NOMO-1 treated with dmso at 0.1 percent for 144 hours (cell line): ENCODE measurements at regions not wholly inside any gene's neighbourhood (a gene's known extent, or its start where the extent isn't known, plus 50 kb on each side); places are given as distances from the start of the nearest gene placed in this dataset.

Experiments used
- DNase-seq: peaks from one replicate; lab custom pipeline; 2025; ENCODE audit not compliant: unreplicated experiment; lab: John Stamatoyannopoulos, UW

DNA sequence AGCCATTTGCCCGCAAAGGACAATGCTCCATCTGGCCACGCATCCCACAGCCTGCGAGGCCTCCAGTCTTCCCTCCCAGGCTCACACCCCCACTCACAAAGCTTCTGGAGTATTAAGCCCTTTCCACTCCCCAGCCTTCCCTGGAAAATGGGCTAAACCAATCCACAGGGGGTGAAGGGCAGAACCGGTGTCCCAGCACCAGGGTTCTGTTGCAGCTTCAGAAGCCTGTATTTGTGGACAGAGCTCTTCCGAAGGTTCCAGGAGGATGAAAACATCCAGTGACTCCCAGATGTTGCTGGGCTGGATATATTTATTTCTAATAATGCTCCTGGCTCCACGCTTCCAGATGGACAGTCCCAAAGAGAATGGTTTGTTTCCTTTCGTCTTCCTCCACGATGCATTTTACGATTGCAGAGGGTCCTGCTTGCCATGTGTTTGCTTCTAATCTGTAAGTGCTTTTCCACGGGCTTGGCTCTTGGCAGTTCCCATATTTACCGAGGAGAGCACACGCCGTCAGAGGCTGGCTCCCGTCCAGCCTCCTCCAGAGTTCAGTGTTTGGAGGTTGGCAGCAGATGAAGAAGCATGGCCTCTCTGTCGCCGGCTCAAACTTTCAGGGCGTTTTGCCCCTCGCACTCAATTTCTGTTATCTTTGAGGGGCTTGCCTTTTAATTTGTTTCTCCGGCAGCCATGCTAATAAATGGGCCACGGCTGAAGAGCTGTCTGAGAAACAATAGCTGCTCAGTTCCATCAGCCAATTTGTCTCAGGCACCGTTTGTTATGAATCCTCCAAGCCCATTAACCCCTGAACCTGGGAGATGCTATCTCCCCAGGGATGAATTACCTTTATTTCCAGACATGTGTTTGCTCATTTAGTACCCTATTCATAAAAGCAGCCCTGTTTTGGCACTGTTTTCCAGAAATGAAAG, 367.9 kb upstream of the PROK2 start:
- no peak for DNase-seq

- DNase-seq: no peak
Observed at GRCh38 chr3:72151465-72152238, 366.7 kb upstream of the PROK2 start.

DNA sequence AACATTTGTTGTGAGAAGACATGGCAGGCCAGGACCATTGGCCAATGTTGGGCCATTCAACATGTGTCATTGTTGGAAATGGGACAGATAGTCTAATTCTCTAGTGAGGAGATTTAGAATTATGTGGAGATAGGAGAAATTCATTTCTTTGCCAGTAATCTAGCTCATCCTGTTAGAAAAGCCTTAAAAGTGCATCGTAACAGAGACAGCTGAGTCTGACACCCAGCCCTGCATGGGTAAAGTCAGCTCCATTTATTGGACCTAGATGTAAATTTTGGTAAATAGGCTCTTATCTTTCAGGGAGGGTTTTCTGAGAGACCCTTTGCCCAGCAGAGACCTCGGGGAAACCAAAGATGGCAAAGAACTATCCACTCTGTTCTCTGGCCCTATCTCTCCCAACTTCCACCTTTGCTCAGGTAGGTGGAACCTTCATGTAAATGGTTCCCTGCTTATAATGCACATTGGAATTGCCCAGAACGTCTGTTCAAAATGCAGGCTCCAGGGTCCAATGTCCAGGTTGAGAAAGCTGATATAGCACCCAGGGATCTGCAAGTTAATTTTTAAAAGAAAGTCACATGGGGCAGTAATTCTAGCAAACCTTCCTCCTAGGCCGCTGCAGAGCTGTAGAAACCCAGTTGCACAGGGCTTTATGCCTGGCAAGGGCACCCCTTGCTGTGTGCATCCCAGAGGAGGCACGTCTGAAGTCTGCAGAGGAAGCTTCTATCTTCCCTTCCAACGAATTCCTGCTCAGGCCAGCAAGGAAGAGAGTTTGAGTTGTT, 365.9 kb upstream of the PROK2 start:
- no peak for DNase-seq

DNA sequence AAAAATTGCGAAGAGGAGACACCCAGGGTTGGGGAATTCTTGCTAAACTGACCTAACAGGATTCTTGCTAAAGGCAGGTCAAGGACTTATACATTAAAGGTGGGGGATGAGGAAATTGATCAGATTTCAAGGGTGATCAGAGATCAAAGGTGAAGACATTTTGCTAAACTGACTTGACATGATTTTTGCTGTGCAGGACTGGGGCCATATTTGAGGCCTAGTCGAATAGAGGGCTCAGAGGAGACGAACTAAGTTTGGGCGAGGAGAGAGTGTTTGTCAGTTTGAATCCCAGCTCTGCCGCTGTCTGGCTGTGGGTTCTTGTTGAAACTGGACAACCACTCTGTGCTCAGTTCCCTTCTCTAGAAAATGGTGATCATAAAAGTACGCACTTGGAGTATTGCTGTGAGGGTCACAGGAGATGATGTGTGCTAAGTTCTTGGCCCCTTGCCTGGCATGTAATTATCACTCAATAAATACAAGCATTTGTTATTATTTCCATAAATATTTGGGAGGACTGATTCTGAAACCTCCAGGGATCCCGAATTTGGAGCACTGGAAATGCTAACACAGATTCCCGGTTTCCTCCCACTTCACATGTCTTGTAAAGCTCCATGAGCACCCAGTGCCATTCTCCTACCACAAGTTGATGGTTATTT, 364.8 kb upstream of the PROK2 start:
- no peak for DNase-seq

DNA sequence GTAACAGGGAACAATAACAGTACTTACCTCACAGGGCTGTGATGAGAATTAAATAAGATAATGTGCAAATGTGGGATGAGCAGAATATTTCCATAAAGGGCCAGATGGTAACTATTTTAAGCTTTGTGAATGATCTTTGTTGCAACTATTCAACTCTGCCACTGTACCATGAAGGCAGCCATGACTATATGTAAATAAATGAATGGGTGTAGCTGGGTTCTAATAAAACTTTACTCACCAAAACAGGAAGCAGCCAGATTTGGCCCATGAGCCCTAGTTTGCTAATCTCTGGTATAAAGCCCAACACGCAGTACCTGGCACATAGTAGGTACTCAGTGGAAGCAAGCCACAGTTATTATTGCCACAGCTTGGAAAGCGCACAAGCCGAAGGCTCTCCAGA, 362.7 kb upstream of the PROK2 start:
- no peak for DNase-seq

- DNase-seq: no peak
Observed at GRCh38 chr3:72145506-72146380, 360.8 kb upstream of the PROK2 start.

- peak; percentile 27 for DNase-seq
Observed at GRCh38 chr3:72144773-72145505, 360.0 kb upstream of the PROK2 start.

DNA sequence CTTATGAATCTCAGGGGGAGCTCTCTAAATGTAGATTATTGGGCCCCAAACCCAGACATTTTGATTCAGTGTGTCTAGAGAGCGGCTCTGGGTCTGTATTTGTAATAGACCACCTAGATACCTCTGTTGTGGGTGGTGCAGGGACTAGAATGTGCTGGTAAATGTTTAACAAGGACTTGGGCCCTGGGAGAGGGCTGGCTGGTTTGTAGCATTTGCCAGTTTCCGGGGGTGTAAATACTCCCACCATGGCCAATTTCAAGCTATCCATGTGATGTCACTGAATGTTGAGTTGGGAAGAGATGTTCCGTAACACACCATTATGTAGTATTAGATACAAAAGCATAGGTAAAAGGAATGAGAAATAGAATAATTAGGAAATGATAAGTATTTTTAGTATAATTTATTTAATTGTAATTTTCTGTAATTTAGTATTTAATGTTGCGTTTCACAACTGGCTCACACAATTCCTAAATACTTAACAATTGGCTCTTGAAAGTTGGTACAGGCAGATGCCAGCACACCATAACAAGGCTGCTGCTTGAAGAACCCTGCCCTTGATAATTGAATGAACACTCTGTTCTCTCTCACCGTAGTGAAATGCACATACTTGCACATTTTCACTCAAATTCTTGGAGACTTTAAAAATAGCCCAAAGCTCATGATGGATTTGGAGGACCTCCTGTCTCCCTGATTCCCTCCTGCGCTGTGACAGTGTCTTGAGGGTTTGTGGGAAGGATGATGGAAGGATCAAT, 359.2 kb upstream of the PROK2 start:
- DNase-seq: no peak

GRCh38 chr3:72143322-72143721, 358.4 kb upstream of the PROK2 start:
- DNase-seq: no peak

DNA sequence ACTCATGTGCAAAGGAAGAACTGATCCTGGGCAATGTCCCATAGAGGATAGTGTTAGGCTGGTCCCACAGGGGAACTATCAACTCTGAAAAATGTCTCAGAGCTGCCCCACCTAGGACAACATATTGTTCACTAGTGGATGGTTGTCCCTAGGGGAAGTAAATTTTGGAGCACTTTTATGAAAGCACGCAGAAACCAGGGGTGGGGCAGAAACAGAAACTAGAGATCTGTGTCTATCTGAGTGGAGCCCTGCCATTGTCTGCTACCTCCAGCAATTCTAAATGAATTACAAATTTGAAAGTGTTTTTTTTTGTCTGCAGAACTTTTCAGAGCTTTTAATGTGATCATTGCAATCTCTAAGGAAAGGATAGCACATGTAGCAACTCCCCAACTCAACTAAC, 357.1 kb upstream of the PROK2 start:
- DNase-seq: no peak

DNA sequence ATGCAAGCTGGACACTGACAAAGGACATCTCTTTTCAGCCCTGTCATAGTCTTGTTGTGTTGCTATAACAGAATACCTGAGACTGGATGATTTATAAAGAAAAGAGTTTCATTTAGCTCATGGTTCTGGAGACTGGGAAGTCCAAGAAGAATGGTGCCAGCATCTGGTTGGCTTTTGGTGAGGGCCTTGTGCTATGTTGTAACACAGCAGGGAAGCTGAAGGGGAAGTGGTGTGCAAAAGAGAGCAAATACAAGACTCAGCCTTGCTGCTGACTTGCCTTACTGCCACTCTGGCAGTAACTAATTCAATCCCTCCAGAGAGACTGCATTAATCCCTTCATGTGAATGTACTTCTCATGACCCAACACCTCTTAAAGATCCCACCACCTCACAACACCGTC, 356.3 kb upstream of the PROK2 start:
- DNase-seq: no peak

- no peak for DNase-seq
Observed at GRCh38 chr3:72139316-72139715, 354.4 kb upstream of the PROK2 start.

GRCh38 chr3:72137865-72138861, 353.2 kb upstream of the PROK2 start:
- DNase-seq: no peak

- DNase-seq: no peak
Observed at GRCh38 chr3:72135636-72136035, 350.7 kb upstream of the PROK2 start.

GRCh38 chr3:72134989-72135451, 350.1 kb upstream of the PROK2 start:
- no peak for DNase-seq

DNA sequence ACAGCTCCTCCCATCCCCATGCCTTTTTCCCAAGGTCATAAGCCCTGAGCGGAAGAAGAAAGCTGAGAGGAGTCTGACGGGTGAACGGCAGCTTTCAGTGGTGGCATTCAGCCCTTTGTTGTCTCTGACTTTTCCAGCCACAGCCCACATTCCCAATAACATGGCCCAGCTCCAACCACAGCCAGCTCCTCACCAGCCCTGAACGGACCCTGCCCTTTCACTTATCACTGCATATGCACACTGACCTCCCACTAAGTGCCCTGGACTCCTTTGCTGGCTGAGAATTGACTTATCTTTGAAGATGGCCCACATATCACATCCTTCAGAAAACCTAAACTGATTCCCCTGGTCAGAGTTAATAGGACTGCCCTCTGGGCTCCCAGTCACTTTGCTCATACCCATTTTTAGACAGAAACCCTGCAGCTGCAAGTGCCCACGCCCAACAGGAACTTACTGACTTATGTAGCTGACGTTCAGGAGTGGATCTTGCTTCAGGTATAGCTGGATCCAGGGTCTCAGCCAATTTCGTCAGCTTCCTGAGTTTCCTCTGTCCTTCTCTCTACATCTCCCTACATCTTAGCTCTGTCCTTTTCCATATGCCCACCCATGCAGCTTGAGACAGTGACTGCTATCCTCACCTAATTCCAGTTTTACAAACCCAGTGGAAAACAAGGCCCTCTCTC, 348.5 kb upstream of the PROK2 start:
- DNase-seq: no peak

- DNase-seq: no peak
Observed at GRCh38 chr3:72131899-72132298, 347.0 kb upstream of the PROK2 start.
